Breast epithelium (tissue), 3 donors: ENCODE measurements at regions not wholly inside any gene's neighbourhood (a gene's known extent, or its start where the extent isn't known, plus 50 kb on each side); places are given as distances from the start of the nearest gene placed in this dataset.

ENCODE experiments used
- CTCF ChIP-seq, 3 donors: fragments of 450-650 bp; IDR thresholded peaks; one replicate each; pipeline ENCODE4 v1.5.1; 2016 to 2017; ENCODE audit warnings: antibody characterized with exemption in 3 of 3, mild to moderate bottlenecking in 3 of 3, moderate library complexity in 3 of 3
- POLR2AphosphoS5 ChIP-seq, 3 donors: sonication (generic); formaldehyde crosslinking; IDR thresholded peaks; one replicate each; pipeline ENCODE4 v1.6.1; 2017; ENCODE audit warnings: antibody characterized with exemption in 3 of 3

GRCh38 chr14:81743605-81744004 lies 210.0 kb upstream of the SEL1L start:
- no peak for TF ChIP-seq CTCF (IDR thresholded peaks at IDR 0.05)
- TF ChIP-seq POLR2AphosphoS5 (IDR thresholded peaks at IDR 0.05), result no peak
